H9 (cell line): ENCODE measurements at regions not wholly inside any gene's neighbourhood (a gene's known extent, or its start where the extent isn't known, plus 50 kb on each side); places are given as distances from the start of the nearest gene placed in this dataset.

Experiments used
- DNase-seq: peaks from one replicate; pipeline ENCODE4 v3.0.0-alpha.2; 2017
- H2AFZ ChIP-seq: one replicate; pipeline ENCODE4 v1.6.1; 2013; ENCODE audit warnings: mild to moderate bottlenecking, low read length, control low read depth, moderate library complexity
- H2AK5ac ChIP-seq: 2 replicates; pipeline ENCODE4 v1.6.1; 2013; ENCODE audit warnings: low read length, control low read depth, mixed read lengths; ENCODE audit not compliant: insufficient read length
- H2BK120ac ChIP-seq: one replicate; pipeline ENCODE4 v1.6.1; 2013; ENCODE audit warnings: low read depth, mild to moderate bottlenecking, low read length, control low read depth, inconsistent platforms; ENCODE audit not compliant: poor library complexity, severe bottlenecking
- H2BK12ac ChIP-seq: 2 replicates; pipeline ENCODE4 v1.6.1; 2013; ENCODE audit warnings: low read length, control low read depth, mixed read lengths, low read depth; ENCODE audit not compliant: insufficient read length
- H2BK15ac ChIP-seq: 2 replicates; pipeline ENCODE4 v1.6.1; 2013; ENCODE audit warnings: low read depth, low read length, control low read depth
- H2BK20ac ChIP-seq: one replicate; pipeline ENCODE4 v1.6.1; 2013; ENCODE audit warnings: low read depth, mild to moderate bottlenecking, low read length, control low read depth, inconsistent platforms; ENCODE audit not compliant: poor library complexity, severe bottlenecking
- H2BK5ac ChIP-seq: 2 replicates; pipeline ENCODE4 v1.6.1; 2013; ENCODE audit warnings: low read length, control low read depth, mixed read lengths; ENCODE audit not compliant: insufficient read length
- H3K14ac ChIP-seq: 2 replicates; pipeline ENCODE4 v1.6.1; 2013; ENCODE audit warnings: low read length, control low read depth; ENCODE audit not compliant: insufficient read depth
- H3K18ac ChIP-seq: 2 replicates; pipeline ENCODE4 v1.6.1; 2013; ENCODE audit warnings: low read depth, mild to moderate bottlenecking, mixed read lengths, low read length, control low read depth; ENCODE audit not compliant: insufficient read length
- H3K23ac ChIP-seq: 2 replicates; pipeline ENCODE4 v1.6.1; 2013; ENCODE audit warnings: low read length, control low read depth, mixed read lengths, low read depth; ENCODE audit not compliant: insufficient read length
- H3K23me2 ChIP-seq: 2 replicates; pipeline ENCODE4 v1.6.1; 2013; ENCODE audit warnings: low read depth, mild to moderate bottlenecking, mixed read lengths, low read length, control low read depth; ENCODE audit not compliant: insufficient read length, poor library complexity, severe bottlenecking
- H3K27ac ChIP-seq: 2 replicates; pipeline ENCODE4 v1.5.1; 2013; ENCODE audit warnings: low read length, control low read depth, mixed read lengths, low read depth; ENCODE audit not compliant: insufficient read length
- H3K27me3 ChIP-seq: 2 replicates; pipeline ENCODE4 v1.6.1; 2013; ENCODE audit warnings: low read length, control low read depth, inconsistent platforms; ENCODE audit not compliant: insufficient read depth
- H3K4ac ChIP-seq: 2 replicates; pipeline ENCODE4 v1.6.1; 2013; ENCODE audit warnings: low read depth, mild to moderate bottlenecking, control low read depth, inconsistent platforms, low read length, moderate library complexity
- H3K4me1 ChIP-seq: 2 replicates; pipeline ENCODE4 v1.6.1; 2013; ENCODE audit warnings: low read length, control low read depth, inconsistent platforms; ENCODE audit not compliant: insufficient read depth
- H3K4me2 ChIP-seq: 2 replicates; pipeline ENCODE4 v1.6.1; 2013; ENCODE audit warnings: low read length, control low read depth, mixed read lengths; ENCODE audit not compliant: insufficient read length, insufficient read depth
- H3K56ac ChIP-seq: 2 replicates; pipeline ENCODE4 v1.6.1; 2013; ENCODE audit warnings: low read depth, mild to moderate bottlenecking, mixed read lengths, low read length, control low read depth; ENCODE audit not compliant: insufficient read length
- H3K79me1 ChIP-seq: 2 replicates; pipeline ENCODE4 v1.6.1; 2013; ENCODE audit warnings: low read depth, mild to moderate bottlenecking, moderate library complexity, low read length, control low read depth, inconsistent platforms; ENCODE audit not compliant: insufficient read depth, poor library complexity, severe bottlenecking
- H3K79me2 ChIP-seq: 2 replicates; pipeline ENCODE4 v1.6.1; 2013; ENCODE audit warnings: low read length, control low read depth, inconsistent platforms; ENCODE audit not compliant: insufficient read depth
- H3K9ac ChIP-seq: 2 replicates; pipeline ENCODE4 v1.6.1; 2013; ENCODE audit warnings: low read length, control low read depth, mixed read lengths; ENCODE audit not compliant: insufficient read length; ENCODE audit errors: extremely low read depth
- H3K9me3 ChIP-seq: one replicate; pipeline ENCODE4 v1.6.1; 2013; ENCODE audit warnings: low read depth, low read length, inconsistent platforms; ENCODE audit not compliant: control insufficient read depth
- H3T11ph ChIP-seq: one replicate; pipeline ENCODE4 v1.6.1; 2013; ENCODE audit warnings: mild to moderate bottlenecking, low read length, control low read depth, inconsistent platforms
- H4K20me1 ChIP-seq: one replicate; pipeline ENCODE4 v1.6.1; 2013; ENCODE audit not compliant: control insufficient read depth, insufficient read length, insufficient read depth
- H4K5ac ChIP-seq: 2 replicates; pipeline ENCODE4 v1.6.1; 2013; ENCODE audit warnings: low read depth, mild to moderate bottlenecking, mixed read lengths, low read length, control low read depth; ENCODE audit not compliant: insufficient read length
- H4K8ac ChIP-seq: replicated peaks from 2 replicates; pipeline ENCODE4 v1.6.1; 2013; ENCODE audit warnings: low read length, control low read depth, mixed read lengths, low read depth; ENCODE audit not compliant: insufficient read length
- H4K91ac ChIP-seq: 2 replicates; pipeline ENCODE4 v1.6.1; 2013; ENCODE audit warnings: low read depth, mild to moderate bottlenecking, moderate library complexity, mixed read lengths, low read length, control low read depth; ENCODE audit not compliant: insufficient read length
- H3K27ac Mint-ChIP-seq, 3 experiments: 2 replicates in 2 of 3; 3 replicates in 1 of 3; pipeline ENCODE4 v1.8.0; 2020 to 2021; ENCODE audit warnings: mixed read lengths in 3 of 3, mild to moderate bottlenecking in 1 of 3, moderate library complexity in 1 of 3
- H3K27me3 Mint-ChIP-seq: 2 replicates; pipeline ENCODE4 v1.8.0; 2021; ENCODE audit warnings: low read depth, mild to moderate bottlenecking, moderate library complexity, mixed read lengths
- H3K36me3 Mint-ChIP-seq, 3 experiments: 2 replicates in 2 of 3; 3 replicates in 1 of 3; pipeline ENCODE4 v1.8.0; 2020 to 2021; ENCODE audit warnings: low read depth in 3 of 3, mixed read lengths in 3 of 3; ENCODE audit not compliant: insufficient read depth in 1 of 3
- H3K4me1 Mint-ChIP-seq, 2 experiments: 2 replicates each; pipeline ENCODE4 v1.8.0; 2020; ENCODE audit warnings: mixed read lengths in 2 of 2
- H3K4me3 Mint-ChIP-seq, 2 experiments: 2 replicates in 1 of 2; 3 replicates in 1 of 2; pipeline ENCODE4 v1.8.0; 2020 to 2021; ENCODE audit warnings: mild to moderate bottlenecking in 2 of 2, mixed read lengths in 2 of 2, moderate library complexity in 1 of 2
- H3K9me3 Mint-ChIP-seq, 2 experiments: 2 replicates in 1 of 2; 3 replicates in 1 of 2; pipeline ENCODE4 v1.8.0; 2020; ENCODE audit warnings: mild to moderate bottlenecking in 2 of 2, mixed read lengths in 2 of 2, moderate library complexity in 1 of 2
- CTCF ChIP-seq: fragments of 200-600 bp; sonication (generic); conservative IDR thresholded peaks from 3 replicates; pipeline ENCODE4 v1.8.0; 2021; ENCODE audit warnings: antibody characterized with exemption, mild to moderate bottlenecking

DNA sequence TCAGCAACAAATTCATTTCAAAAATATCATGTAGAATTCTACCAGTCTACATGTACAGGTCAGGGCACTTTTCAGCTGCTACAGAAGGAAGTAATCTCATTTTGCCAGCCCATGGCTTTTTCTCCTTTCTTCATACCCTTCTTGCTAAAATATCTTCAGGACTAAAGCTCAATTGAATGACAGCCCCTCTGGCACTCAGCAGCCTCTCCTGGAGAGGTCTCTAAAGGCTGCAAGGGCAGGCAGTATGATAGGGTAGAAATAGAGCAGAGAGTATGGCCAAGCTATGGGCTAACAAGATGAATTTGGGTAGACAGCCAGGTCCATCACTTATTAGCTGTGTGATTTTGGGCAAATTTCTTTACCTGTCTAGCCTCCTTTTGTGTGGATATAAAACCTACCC is 224.6 kb upstream of the RPL34 start:
- H3T11ph ChIP-seq = no peak overlapping the region
- H4K91ac ChIP-seq = no peak overlapping the region
- no peaks in the 10 kb centered on the region for H3K79me1 ChIP-seq
- H2BK12ac ChIP-seq = no peak overlapping the region
- H4K20me1 ChIP-seq = no peaks in the 10 kb centered on the region
- no peak for TF ChIP-seq CTCF
- H3K23me2 ChIP-seq = no peaks in the 10 kb centered on the region
- Mint-ChIP-seq H3K9me3 (no peaks in the 10 kb centered on the region), H3K4me3 (no peak overlapping the region), H3K36me3 (no peaks in the 10 kb centered on the region), H3K27me3 (peaks cover 4% of the 10 kb centered on the region; the same call in 1 of the 2 replicates), H3K27ac (no peak overlapping the region), H3K4me1 (peaks cover 0 to 3% of the 10 kb centered on the region in 2 experiments; a peak in 1 of 4 replicates)
- no peak overlapping the region for H4K5ac ChIP-seq
- no peak overlapping the region for H2BK15ac ChIP-seq
- no peak for DNase-seq
- H3K79me2 ChIP-seq = no peaks in the 10 kb centered on the region
- H3K4ac ChIP-seq = no peak overlapping the region
- no peak overlapping the region for H2BK5ac ChIP-seq
- H3K27me3 ChIP-seq = no peaks in the 10 kb centered on the region
- H2AK5ac ChIP-seq = no peak overlapping the region
- no peak overlapping the region for H4K8ac ChIP-seq
- H3K18ac ChIP-seq = no peak overlapping the region
- H3K23ac ChIP-seq = no peak overlapping the region
- no peak overlapping the region for H3K4me2 ChIP-seq
- no peaks in the 10 kb centered on the region; the same call in 1 of the 2 replicates for H3K4me1 ChIP-seq
- no peak overlapping the region for H2BK20ac ChIP-seq
- H3K9me3 ChIP-seq = no peaks in the 10 kb centered on the region
- H2BK120ac ChIP-seq = no peak overlapping the region
- no peak overlapping the region for H3K56ac ChIP-seq
- H3K27ac ChIP-seq = no peak overlapping the region
- H2AFZ ChIP-seq = no peak overlapping the region
- no peak overlapping the region for H3K9ac ChIP-seq
- H3K14ac ChIP-seq = no peak overlapping the region
